ENCODE measurements at regions not wholly inside any gene's neighbourhood (a gene's known extent, or its start where the extent isn't known, plus 50 kb on each side); places are given as distances from the start of the nearest gene placed in this dataset.
A peak's percentile ranks its signal among the peaks of the same experiment; 100 is the strongest.

DNA sequence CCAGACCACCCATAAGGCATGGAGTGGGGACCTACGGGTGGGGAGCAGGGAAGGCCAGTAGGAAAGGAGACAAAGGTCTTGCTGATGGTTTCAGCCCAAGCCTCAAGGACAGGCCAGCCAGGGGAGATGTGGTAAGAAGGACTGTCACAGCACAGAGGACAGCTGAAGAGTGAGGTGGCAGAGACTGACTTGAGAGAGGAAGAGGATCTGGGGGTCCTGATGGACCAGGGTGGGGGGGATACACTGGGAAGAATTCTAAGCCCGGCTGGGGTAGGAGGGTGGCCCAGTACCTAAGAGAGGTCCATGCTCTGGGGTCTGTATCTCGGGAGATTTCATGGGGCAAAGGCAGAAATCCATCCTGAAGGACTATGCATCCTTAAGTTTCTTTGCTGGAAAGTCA lies 66.1 kb upstream of the THY1 start:
- no peak for DNase-seq

DNA sequence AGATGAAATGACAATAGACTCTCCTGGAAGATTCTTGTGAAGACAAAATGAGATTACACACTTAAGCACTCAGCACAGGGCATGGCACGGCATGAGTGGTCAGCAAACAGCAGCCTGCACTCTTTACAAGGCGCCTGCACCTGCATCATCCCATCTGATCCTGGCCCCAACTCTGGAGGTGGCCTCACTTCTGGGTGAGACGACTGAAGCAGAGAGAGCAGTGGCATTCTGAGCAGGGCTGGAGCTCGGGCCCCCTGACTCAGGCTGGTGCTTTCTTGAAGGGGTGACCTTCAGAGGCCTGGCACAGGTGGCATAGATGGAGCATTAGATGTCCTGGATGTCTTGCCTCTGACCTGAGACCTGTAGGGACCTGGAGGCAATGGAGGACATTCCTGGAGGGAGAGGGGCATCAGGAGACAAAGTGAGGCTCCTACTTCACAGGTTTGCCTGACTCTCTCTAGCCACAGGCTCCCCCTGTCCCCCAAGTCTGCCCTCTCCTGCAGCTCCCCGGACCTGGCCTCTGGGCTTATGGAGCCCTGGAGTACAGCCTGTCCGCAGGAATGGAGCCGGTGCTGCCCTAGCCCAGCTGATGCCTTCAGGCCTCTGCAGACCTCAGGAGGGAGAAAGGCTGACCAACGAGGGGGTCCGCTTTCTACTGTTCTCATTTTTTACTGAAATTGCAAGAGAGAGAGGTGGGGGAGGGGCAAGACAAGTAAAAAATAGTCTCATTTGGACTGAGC lies 65.5 kb upstream of the THY1 start:
- no peak for DNase-seq

- no peak for DNase-seq
These were observed 63.8 kb upstream of the THY1 start for GRCh38 chr11:119486691-119487259.

DNA sequence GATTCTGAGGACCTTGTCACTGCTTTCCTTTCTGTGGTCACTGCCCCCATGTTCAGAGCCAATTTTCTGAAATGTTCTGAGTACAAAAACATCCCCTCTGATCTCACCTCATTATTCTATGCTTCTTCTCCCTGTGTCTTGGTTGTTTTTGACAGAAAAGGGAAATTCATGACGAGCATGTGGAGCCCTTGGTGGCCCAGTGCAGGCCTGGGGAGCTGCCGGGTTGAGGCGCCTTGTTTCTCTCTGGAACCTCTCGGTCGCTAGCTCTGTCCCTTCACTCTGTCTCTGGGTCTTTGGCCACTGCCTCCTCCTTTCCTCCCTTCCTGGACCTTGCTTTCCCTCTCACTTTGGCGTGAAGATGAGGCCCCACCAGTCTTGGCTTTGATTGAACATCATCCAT lies 63.0 kb upstream of the THY1 start:
- no peak for DNase-seq

DNA sequence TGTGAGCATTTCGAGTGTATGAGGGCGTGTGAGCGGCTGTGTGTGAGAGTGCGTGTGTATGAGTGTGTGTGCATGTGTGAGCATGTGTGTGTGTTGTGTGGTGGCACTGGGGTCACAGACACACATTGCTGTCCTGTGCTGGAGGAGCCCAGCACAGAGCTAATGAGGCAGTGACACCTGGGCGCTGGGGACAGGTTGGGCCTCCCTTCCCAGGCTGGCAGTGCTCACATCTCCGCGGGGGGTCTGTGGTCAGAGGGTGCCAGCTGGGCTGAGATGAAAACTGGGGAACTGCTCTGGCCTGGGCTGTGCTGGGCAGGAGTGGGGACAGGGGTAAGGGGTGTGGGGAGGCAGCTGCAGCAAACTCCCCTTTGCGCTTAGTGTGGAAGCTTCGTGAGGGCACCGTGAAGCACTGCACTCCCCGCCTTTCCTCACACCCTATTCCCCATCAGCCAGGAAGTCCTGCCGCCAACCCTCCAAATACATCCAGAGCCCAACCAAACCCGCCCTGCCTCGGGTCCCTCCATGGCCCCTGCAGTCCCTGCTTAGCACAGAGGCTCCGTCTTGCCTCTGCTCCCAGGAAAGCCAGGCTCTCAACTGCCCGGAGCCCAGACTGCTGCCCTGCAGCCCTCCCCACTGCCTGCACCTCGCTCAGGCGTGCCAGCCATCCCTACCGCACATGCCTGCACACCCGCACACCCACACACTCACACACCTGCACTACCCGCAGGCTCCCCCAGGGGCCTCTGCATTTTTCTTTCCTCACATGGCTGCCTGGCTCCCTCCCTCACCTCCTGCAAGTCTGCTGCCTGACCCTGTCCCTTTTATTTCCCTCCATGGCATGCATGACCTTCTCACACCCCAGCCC lies 62.0 kb upstream of the THY1 start:
- no peak for DNase-seq

DNA sequence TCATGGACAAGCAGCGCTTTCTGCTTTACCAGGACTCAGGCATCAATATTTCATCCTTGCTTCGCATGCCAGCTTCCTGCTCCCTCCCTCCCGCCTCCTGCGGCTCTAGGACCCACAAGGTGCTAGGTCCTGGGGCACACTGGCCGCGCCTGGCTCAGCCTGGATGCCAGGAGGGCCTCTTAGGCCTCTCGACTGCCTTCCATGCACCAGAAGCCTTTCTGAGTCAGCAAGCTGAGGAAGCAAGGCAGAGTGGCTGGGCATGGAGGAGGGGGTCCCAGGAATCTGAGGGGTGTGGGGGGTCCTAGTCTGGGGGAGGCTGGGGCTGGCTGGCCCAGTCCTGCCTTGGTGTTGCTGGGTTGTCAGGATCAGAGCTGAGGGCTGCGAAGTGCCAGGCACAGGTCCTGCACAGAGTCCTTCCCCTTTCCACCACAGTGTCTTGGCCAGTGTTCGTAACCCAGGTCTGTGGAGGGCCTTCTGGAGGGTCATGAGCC lies 61.0 kb upstream of the THY1 start:
- DNase-seq, result no peak

- DNase-seq, result no peak
These were observed 60.4 kb upstream of the THY1 start for GRCh38 chr11:119483341-119483880.

GRCh38 chr11:119482521-119483011 lies 59.6 kb upstream of the THY1 start:
- no peak for DNase-seq

GRCh38 chr11:119481667-119482400 lies 58.9 kb upstream of the THY1 start:
- no peak for DNase-seq

GRCh38 chr11:119481021-119481666 lies 58.2 kb upstream of the THY1 start:
- DNase-seq, result no peak

DNA sequence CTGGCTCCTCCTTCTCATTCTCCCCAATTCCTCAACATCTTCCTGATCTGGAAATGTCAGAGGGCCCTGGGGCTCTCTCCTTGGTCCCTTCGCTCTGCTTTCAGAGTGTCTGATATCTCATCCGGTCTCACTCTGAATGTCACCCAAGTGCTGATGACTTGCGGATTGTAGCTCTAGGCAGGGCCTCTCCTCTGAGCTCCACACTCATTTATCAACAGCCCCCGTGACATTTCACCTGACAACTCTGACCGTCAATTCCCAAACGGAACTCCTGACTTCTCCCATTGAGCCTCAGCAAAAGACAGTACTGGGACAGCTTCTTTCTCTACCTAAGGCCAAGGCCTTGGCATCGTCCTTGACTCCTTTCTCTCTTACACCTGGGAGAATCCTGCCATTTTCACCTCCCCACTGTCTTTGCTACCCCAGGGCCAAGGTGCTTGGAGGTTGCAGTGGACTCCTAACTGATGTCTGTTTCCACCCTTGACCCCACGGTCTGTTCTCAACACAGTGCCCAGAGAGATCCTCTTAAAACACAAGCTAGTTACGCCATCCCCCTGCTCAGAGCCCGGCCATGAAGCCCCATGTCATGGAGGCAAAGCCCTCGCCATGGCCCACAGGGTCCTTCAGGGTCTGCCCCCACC lies 57.5 kb upstream of the THY1 start:
- DNase-seq, result no peak

DNA sequence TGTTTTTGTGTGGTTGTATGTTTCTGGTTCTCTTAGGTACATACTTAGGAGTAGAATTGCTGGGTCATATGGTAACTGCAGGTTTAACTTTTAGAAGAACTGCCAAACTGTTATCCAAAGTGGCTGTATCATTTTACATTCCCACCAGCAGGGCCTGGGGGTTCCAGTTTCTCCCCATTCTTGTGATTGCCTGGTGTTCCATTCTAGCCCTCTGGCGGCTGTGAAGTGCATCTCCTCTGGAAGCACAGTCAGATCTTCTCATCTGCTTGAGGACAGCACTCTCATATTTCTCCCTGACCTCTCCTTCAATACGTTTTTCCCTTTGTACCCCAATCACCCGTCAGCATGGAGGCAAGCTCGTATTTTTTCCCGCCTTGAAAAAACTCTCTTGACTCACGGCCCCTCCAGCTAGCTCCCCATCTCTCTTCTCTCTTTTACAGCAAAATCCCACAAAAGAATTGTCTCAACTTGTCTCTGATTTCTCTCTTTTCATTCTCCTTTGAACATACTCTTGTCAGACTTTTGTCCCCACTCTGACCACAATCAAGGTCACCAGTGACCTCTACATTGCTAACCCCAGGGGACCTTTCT lies 56.8 kb upstream of the THY1 start:
- no peak for DNase-seq

DNA sequence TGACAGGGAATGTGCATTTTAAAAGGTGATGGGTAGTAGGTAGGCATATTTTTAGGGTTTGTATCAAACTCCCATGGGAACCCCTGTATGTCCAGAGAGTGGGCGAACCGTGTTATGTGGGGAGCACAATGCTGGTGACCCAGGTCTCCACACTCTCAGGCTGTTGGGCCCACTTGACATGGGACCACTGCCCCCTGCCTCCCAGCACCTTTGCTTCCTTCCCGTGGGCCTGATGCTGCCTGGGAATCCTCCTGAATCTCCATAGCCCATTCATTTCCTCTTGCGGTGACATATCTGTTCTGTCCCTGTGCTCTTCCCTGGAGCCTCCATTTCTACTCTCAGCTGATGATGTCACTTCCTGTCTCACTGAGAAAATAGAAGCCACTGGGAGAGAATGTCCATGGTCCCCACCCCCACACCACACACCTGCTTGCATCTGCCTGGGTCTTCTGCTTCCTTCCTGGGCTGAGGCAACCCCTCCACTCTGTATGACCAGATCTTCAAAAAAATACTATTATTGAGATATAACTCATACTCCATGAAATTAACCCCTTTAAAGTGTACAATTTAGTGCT lies 55.8 kb upstream of the THY1 start:
- no peak for DNase-seq

DNA sequence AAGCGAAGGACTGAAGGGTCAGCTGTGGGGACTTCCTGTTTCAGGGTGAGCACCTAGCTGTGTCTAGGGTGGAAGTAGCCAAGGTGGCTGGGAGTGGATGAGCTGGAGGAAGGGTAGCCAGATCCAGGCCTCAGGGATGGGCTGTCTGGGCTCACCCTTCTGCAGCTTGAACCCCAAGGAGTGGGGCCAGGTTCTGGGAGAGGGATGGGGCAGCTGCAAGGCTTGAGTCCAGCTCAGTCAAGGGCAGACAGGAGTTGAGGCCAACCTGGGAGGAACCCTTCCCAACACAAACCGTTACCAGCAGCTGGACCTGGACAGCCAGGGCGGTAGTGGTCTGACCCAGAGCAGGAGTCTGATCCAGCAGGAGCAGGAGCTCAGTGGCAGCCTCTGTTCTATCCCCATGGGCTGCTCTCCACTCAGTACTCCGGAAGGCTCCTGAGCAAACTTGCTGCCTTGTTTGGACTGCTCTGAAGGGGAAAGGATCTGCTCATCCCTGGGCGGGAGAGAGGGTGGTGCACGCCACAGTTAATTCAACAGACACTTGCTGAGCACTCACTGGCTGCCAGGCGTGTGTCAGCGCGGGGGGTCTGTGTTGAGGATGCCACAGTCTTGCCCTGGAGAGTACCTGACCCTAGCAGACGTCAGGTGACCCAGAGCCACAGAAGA lies 53.8 kb upstream of the THY1 start:
- no peak for DNase-seq

- no peak for DNase-seq
These were observed 53.1 kb upstream of the THY1 start for GRCh38 chr11:119476038-119476437.

GRCh38 chr11:119474682-119475596 lies 52.0 kb upstream of the THY1 start:
- peak; percentile 24 for DNase-seq

DNA sequence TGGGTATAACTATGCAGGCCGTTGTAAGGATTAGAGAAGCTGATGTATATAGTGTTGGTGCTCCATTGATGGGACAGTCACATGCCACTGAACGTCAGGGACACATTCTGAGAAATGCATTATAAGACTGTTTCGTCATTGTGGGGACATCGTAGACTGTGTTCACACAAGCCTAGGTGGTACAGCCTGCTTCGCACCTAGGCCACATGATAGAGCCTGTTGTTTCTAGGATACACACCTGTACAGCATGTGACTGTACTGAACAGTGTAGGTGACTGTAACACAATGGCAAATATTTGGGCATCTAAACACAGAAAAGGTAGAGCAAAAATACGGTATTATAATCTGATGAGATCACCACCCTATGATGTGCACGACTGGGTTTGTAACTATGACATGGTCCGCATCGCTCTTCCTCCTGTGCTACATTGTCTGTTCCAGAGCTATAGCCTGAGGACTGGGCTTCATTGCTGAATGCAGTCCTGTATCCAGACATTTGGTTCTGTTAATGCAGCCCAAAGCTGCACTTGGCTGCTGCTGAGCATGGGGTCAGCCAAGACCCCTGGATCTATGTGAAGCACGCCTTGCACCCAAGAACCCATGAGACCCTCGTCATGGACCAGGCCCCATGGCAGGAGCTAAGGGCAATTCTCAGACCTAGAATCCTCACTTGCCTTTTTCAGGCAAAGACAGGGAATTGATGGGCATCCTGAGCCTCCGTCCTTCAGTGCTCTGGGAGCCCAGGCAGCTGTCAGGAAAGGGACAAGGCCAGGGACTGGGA lies 51.1 kb upstream of the THY1 start:
- DNase-seq, result no peak

GRCh38 chr11:119473226-119473625 lies 50.3 kb upstream of the THY1 start:
- DNase-seq, result no peak

All from NCI-H1694 treated with DMSO at 0.1 percent for 48 hours (cell line).